Thyroid gland (tissue), 4 donors: ENCODE measurements at regions not wholly inside any gene's neighbourhood (a gene's known extent, or its start where the extent isn't known, plus 50 kb on each side); places are given as distances from the start of the nearest gene placed in this dataset.
"Not testable (repeated sequence)": the region's sequence is repeated elsewhere in the genome, so short reads cannot be mapped to it uniquely, and the experiment has no call there.

ENCODE experiments used
- DNase-seq, 2 donors: peaks; one replicate each; pipeline ENCODE4 v3.0.0-alpha.2; 2019
- H3K27ac ChIP-seq, 3 donors: fragments of 200-600 bp; sonication (generic); 1 replicate in 2 of 3; 2 replicates in 1 of 3; pipeline ENCODE4 v1.5.1; 2016 to 2019; ENCODE audit warnings: mild to moderate bottlenecking in 1 of 3, moderate library complexity in 1 of 3
- H3K27me3 ChIP-seq: fragments of 200-600 bp; sonication (generic); one replicate; pipeline ENCODE4 v1.5.1; 2019
- H3K36me3 ChIP-seq, 2 donors: fragments of 200-600 bp; sonication (generic); one replicate each; pipeline ENCODE4 v1.5.1; 2016 to 2019
- H3K4me1 ChIP-seq, 2 donors: fragments of 200-600 bp; sonication (generic); one replicate each; pipeline ENCODE4 v1.5.1; 2017 to 2019
- H3K4me3 ChIP-seq, 3 donors: fragments of 200-600 bp; sonication (generic); replicated peaks in 1 of 3; 1 replicate in 2 of 3; 2 replicates in 1 of 3; pipeline ENCODE4 v1.5.1; 2016; ENCODE audit warnings: mild to moderate bottlenecking in 1 of 3
- H3K9me3 ChIP-seq: fragments of 200-600 bp; sonication (generic); one replicate; pipeline ENCODE4 v1.5.1; 2017
- POLR2A ChIP-seq, 2 donors: fragments of 450-650 bp; IDR thresholded peaks; one replicate each; pipeline ENCODE4 v1.6.1; 2017; ENCODE audit warnings: antibody characterized with exemption in 2 of 2, mild to moderate bottlenecking in 2 of 2, moderate library complexity in 1 of 2
- WGBS, 2 donors: methylation state at CpG; one replicate each; pipeline ENCODE4 v1.1.5; 2017; 5-methylcytosine and 5-hydroxymethylcytosine counted together
- intact Hi-C: fragments of 100-400 bp; cut with DNase I; formaldehyde crosslinking; loops from one replicate; pipeline ENCODE4 v1.15.1; 2023
- TF ChIP-seq, protein P1 (sequence below), 6 experiments: fragments of 200-600 bp in 3 of 6; fragments of 450-650 bp in 3 of 6; sonication (generic) in 3 of 6; IDR thresholded peaks; one replicate each; pipeline ENCODE4 v1.5.1; 2016 to 2019; ENCODE audit warnings: antibody characterized with exemption in 6 of 6, mild to moderate bottlenecking in 2 of 6, inconsistent platforms in 1 of 6, moderate library complexity in 1 of 6

DNA sequence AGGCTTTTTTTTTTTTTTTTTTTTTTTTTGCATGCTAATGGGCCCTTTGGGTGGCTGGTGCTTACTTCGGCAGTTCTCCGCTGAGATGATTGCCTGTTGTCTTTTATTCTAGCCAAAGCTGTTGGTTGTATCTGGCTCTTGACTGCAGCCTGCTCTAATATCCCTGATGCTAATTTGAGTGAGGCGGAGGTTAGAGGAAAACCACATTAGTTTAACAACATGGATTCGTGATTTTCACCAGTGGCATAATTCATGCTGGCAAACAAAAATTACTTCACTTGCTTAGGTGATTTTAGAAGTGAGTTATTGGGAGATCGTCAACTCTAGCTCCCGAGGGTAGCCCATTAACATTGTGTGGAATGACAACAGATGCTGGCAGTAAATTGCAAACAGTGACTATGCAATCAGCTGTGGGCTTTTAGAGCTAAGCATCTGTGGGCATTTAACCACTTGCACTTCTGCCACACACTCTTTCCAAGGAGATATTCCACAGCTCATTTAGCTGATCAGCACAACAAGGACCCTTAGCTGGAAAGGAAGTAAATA is 97.6 kb upstream of the ZDHHC17 start:
- no peaks in the 10 kb centered on the region for H3K36me3 ChIP-seq
- H3K9me3 ChIP-seq, result no peaks in the 10 kb centered on the region
- no peak overlapping the region for H3K27ac ChIP-seq
- H3K4me1 ChIP-seq, result peaks cover 0 to 9% of the 10 kb centered on the region in 2 donors
- no peaks in the 10 kb centered on the region for H3K27me3 ChIP-seq
- no peak for TF ChIP-seq POLR2A (IDR thresholded peaks at IDR 0.05)
- TF ChIP-seq, protein P1, sequence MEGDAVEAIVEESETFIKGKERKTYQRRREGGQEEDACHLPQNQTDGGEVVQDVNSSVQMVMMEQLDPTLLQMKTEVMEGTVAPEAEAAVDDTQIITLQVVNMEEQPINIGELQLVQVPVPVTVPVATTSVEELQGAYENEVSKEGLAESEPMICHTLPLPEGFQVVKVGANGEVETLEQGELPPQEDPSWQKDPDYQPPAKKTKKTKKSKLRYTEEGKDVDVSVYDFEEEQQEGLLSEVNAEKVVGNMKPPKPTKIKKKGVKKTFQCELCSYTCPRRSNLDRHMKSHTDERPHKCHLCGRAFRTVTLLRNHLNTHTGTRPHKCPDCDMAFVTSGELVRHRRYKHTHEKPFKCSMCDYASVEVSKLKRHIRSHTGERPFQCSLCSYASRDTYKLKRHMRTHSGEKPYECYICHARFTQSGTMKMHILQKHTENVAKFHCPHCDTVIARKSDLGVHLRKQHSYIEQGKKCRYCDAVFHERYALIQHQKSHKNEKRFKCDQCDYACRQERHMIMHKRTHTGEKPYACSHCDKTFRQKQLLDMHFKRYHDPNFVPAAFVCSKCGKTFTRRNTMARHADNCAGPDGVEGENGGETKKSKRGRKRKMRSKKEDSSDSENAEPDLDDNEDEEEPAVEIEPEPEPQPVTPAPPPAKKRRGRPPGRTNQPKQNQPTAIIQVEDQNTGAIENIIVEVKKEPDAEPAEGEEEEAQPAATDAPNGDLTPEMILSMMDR (IDR thresholded peaks at IDR 0.05), result no peak
- no peak for DNase-seq
- no peak overlapping the region for H3K4me3 ChIP-seq
- intact Hi-C loops, result no loop called here
- WGBS, 2 donors, result 39 to 51% methylated on average over 6 of the region's 6 CpGs

DNA sequence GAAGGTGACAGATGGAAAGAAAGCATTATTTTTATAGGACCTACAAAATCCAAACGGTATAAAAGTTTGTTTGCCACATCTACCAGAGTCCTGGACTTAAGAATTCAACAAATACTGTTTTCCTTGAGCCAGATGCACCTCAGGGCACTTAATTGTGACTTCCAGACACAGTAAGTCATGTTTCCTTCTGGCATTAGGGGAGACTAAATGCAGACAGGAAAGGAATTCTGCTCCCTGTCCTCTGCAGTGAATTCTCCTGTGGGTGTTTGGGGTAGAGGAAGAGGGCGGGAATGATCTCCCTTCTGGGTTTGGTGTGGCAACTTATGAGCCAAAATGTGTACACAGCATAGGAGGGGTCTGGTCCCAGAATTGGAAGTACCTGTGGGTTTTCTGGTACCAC is 93.9 kb upstream of the ZDHHC17 start:
- Histone ChIP-seq H3K36me3 (no peaks in the 10 kb centered on the region), H3K27ac (no peak overlapping the region), H3K9me3 (no peaks in the 10 kb centered on the region), H3K27me3 (no peaks in the 10 kb centered on the region), H3K4me3 (no peak overlapping the region), H3K4me1 (peaks cover 0 to 9% of the 10 kb centered on the region in 2 donors)
- intact Hi-C loops, result no loop called here
- 70 to 76% methylated on average over 2 of the region's 2 CpGs for WGBS, 2 donors
- TF ChIP-seq POLR2A (IDR thresholded peaks at IDR 0.05), result no peak
- TF ChIP-seq, protein P1 (IDR thresholded peaks at IDR 0.05), result no peak
- DNase-seq, result no peak

DNA sequence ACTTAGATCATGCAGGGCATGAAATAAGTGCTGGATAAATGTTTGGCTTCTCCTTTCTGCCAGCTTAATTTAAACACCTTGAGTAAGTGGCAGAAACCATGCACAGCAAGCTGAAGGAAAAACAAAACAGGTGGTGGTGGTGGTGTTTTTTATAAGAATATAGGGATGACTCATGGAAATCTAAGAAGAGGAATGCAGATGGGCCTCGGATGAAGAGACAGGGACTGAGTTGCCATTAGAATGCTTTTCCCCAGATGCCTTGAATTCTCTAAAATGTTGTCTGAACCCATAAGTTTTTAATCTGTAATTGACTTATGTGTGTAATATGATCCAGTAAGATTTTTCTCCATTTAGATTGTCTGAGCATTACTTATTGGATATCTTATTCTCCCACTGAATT is 93.1 kb upstream of the ZDHHC17 start:
- WGBS, 2 donors, result 61 to 74% methylated on average over 1 of the region's 1 CpG
- no peak for DNase-seq
- intact Hi-C loops, result no loop called here
- H3K36me3 ChIP-seq, result no peaks in the 10 kb centered on the region
- H3K4me1 ChIP-seq, result peaks cover 0 to under 1% of the 10 kb centered on the region in 2 donors
- no peaks in the 10 kb centered on the region for H3K9me3 ChIP-seq
- H3K27me3 ChIP-seq, result no peaks in the 10 kb centered on the region
- no peak overlapping the region for H3K27ac ChIP-seq
- TF ChIP-seq, protein P1 (IDR thresholded peaks at IDR 0.05), result no peak
- no peak for TF ChIP-seq POLR2A (IDR thresholded peaks at IDR 0.05)
- H3K4me3 ChIP-seq, result no peak overlapping the region

DNA sequence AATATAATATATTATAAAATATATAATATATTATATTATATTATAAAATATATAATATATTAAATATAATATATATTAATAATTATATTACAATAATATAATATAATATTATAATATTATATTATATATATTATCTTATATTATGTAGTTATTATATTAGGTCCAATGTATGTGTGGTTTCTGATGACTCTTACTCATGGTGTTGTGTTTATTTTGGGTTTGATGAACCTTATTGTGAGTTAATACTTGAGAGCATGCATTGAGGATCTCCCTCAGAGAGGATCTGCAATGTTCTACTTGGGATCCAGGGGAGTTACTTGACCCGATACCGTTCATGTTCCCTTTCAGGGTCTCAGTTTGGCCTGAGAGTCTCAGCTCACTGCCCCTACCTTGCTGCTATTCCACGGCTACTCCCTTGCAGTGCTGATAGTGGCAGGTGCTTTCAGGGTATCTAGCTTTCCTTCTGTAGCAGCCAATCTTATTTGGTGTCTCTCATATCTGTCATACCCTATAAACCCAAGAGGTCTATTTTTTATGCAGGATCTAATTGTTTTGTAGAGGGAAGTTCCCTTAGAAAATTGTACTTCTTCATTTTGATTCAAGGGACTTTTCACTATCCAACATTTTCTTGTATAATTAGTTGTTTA is 89.1 kb upstream of the ZDHHC17 start:
- H3K4me1 ChIP-seq, result no peaks in the 10 kb centered on the region
- H3K36me3 ChIP-seq, result no peaks in the 10 kb centered on the region
- intact Hi-C loops, result no loop called here
- no peak overlapping the region for H3K4me3 ChIP-seq
- no peaks in the 10 kb centered on the region for H3K9me3 ChIP-seq
- WGBS, 2 donors, result 90% methylated on average over 3 of the region's 3 CpGs
- no peak for DNase-seq
- TF ChIP-seq POLR2A (IDR thresholded peaks at IDR 0.05), result no peak
- TF ChIP-seq, protein P1 (IDR thresholded peaks at IDR 0.05), result no peak
- no peaks in the 10 kb centered on the region for H3K27me3 ChIP-seq
- no peak overlapping the region for H3K27ac ChIP-seq

DNA sequence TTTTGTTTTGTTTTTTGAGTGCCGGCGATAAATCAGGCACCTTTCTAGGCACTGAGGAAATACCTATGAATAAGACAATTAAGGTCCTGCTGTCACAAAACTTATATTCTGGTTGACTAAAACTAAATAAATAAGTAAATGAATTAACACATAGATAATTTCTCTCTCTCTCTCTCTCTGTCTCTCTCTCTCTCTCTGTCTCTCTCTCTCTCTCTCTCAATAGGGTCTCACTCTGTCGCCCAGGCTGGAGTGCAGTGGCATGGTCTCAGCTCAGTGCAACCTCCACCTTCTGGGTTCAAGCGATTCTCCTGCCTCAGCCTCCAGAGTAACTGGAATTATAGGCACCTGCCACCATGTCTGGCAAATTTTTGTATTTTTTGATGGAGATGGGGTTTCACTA is 87.7 kb upstream of the ZDHHC17 start:
- H3K4me1 ChIP-seq, H3K9me3 ChIP-seq, H3K36me3 ChIP-seq, H3K27me3 ChIP-seq, H3K4me3 ChIP-seq, DNase-seq, H3K27ac ChIP-seq, intact Hi-C loops: not testable (repeated sequence)
- WGBS, 2 donors, result 94 to 95% methylated on average over 4 of the region's 4 CpGs
